ENCODE measurements at regions not wholly inside any gene's neighbourhood (a gene's known extent, or its start where the extent isn't known, plus 50 kb on each side); places are given as distances from the start of the nearest gene placed in this dataset.
A peak's percentile ranks its signal among the peaks of the same experiment; 100 is the strongest.

DNA sequence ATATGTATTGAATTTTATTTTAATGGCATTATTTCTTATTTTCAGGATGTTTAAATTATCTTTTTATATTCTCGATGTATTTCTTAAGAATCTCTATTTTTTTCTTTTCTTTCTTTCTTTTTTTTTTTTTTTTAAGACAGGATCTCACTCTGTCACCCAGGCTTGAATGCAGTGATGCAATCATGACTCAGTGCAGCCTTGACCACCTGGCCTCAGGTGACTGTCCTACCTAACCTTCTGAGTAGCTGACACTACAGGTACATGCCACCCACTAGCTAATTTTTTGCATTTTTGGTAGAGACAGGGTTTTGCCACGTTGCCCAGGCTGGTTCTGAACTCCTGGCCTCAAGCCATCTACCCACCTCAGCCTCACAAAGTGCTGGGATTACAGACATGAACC is 143.8 kb upstream of the LAMA2 start:
- no peak for DNase-seq (ENCODE audit: low read depth)
- TF ChIP-seq, protein P1, sequence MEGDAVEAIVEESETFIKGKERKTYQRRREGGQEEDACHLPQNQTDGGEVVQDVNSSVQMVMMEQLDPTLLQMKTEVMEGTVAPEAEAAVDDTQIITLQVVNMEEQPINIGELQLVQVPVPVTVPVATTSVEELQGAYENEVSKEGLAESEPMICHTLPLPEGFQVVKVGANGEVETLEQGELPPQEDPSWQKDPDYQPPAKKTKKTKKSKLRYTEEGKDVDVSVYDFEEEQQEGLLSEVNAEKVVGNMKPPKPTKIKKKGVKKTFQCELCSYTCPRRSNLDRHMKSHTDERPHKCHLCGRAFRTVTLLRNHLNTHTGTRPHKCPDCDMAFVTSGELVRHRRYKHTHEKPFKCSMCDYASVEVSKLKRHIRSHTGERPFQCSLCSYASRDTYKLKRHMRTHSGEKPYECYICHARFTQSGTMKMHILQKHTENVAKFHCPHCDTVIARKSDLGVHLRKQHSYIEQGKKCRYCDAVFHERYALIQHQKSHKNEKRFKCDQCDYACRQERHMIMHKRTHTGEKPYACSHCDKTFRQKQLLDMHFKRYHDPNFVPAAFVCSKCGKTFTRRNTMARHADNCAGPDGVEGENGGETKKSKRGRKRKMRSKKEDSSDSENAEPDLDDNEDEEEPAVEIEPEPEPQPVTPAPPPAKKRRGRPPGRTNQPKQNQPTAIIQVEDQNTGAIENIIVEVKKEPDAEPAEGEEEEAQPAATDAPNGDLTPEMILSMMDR (conservative IDR thresholded peaks at IDR 0.05; ENCODE audit: low read depth, low read length), result no peak
- H3K4me3 ChIP-seq (ENCODE audit: low read length), result no peak overlapping the region

DNA sequence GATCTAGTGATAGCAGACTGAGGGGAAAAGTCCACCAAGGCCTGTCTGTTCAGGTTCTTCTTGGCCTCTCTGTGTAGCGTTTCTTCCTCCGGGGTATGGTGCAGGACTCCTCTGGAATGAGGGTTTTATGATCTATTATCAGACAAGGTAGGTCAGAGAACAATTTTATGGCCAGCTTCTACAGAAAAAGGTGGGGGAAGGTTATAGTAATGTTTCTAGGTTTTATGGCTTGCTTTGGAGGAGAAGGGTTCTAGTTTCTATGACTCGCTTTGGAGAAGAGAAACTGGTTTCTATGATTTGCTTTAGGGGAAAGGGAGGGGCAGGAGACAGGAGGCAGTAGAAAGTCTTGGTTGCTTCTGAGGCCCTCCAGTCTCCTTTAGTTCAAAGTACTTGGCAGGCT is 144.8 kb upstream of the LAMA2 start:
- TF ChIP-seq, protein P1 (conservative IDR thresholded peaks at IDR 0.05; ENCODE audit: low read depth, low read length), result no peak

DNA sequence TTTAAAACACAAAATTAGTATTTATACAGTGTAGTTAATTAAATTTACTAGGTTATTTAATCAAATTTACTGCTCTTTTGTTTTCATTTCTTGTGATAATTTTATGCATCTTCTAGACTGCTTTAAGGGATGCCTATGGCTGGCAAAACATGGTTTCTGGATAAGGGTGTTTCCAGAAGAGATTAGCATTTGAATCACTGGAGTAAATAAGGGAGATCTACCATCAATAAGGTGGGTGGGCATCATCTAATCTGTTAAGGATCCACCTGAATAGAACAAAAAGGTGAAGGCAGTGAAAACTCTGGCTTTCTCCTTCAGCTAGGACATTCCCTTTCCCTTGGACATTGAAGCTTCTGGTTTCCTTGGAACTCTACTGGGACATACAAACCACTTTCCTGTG is 146.2 kb upstream of the LAMA2 start:
- no peak for DNase-seq (ENCODE audit: low read depth)
- no peak overlapping the region for H3K4me3 ChIP-seq (ENCODE audit: low read length)
- TF ChIP-seq, protein P1 (conservative IDR thresholded peaks at IDR 0.05; ENCODE audit: low read depth, low read length), result no peak

More for the DNA sequence above, 144.8 kb upstream of the LAMA2 start:
- no peak for DNase-seq (ENCODE audit: low read depth)
- H3K4me3 ChIP-seq (ENCODE audit: low read length), result no peak overlapping the region

DNA sequence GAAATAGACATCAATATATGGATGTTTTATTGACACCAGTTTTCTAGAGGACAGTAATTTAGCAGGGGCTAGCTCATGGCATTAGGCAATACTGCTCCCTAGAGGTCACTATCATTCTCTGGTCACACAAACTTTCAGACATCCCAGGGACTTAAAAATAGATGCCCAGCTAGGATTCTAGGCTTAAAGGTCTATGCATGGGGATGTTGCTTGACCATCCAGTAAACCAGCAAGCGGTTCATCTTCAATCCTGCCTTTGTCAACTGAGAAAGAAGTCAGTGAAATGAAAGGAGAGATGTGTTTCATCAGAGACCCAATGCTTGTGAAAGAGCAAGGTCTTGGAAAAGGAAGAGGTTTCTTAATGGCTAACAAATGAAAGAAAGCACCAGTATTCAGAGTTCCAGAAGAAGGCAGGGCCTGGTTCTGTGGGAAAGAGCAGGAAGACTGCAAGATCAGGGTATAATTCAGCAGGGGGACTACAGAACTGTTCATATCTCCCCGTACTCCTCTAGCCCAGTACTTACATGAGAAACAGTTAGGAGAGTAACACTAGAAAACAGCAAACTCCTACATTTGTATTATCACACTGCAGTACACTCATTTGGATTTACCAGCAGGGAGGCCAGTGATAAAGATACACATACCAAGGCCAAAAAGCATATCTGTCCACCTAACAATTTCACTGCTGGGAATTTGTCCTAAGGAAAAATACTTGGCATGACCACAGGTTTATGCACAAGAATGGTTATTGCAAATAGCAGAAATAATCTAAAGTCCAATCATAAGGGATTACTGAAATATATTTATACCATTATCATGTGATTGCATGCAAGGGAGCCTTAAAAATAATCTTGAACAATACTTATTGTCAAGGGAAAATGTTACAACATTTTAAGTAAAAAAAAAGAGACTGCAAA is 151.4 kb upstream of the LAMA2 start:
- TF ChIP-seq, protein P1 (conservative IDR thresholded peaks at IDR 0.05; ENCODE audit: low read depth, low read length), result peak; percentile 69
- peak; percentile 43 for DNase-seq (ENCODE audit: low read depth)
- H3K4me3 ChIP-seq (ENCODE audit: low read length), result no peak overlapping the region

DNA sequence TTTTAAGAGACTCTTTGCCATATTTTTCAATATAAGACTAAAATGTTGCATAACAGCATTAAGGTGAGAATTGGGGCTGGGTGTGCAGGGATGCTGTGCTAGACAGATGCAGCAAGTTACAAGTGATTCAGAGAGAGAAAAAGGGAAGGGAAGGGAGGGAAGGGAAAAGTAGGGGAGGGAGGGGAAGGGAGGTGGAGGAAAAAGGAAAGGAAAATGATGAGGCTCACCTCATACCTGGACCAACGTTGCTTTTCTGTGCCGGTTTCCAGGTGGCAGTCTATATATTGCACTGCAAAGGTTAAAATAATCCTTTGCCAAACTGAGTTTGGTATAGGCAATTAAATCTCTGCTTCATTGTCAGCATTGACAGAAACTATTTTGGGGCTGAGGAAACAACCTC is 155.4 kb upstream of the LAMA2 start:
- TF ChIP-seq, protein P1 (conservative IDR thresholded peaks at IDR 0.05; ENCODE audit: low read depth, low read length), result no peak
- no peak overlapping the region for H3K4me3 ChIP-seq (ENCODE audit: low read length)
- no peak for DNase-seq (ENCODE audit: low read depth)

DNA sequence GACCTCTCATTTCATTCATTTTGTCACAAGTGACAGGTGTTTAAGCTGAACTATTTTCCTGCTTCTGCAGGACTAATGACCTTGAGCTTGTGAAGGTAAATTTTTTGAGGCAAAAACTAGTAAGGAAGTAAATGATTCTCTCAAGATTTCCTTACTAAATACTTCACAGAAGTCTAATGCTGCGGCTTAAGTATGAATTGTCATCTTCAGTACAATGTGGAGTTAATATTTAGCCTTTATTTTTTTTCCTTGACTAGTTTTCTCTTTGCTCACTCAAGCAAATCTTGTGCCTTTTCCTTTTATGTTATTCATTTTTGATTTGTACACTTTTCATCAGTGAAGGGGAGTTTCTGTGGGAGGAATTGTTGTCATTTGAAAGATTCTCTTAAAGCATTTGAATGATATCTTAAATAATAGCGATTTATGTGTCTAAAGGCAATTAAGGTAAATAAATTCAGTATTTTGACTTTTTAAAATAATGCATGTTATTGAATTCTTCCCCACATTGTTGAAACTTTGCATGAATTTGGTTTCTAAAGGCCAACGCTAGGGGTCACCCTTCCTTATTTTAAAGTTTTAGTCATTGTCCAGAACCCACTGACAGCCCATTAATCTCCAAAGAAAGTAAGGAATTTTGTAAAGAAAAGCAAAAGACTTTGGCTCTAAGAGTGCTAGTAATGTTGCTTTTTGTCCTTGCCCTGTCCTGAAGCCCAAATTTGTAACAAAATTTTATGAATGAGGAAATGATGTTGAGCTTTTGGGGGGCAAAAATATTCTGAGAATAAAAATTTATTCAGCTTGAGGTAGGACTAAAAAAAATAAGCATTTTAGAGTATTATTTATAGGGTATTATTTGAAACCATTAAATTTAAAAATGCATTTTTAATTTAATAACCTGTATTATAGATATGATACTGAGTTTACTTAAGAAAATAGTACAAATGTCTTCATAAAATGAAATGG is 157.4 kb upstream of the LAMA2 start:
- TF ChIP-seq, protein P1 (conservative IDR thresholded peaks at IDR 0.05; ENCODE audit: low read depth, low read length), result peak; percentile 71
- peak; percentile 15 for DNase-seq (ENCODE audit: low read depth)
- H3K4me3 ChIP-seq (ENCODE audit: low read length), result no peak overlapping the region
